HK-2 (cell line): ENCODE measurements at regions not wholly inside any gene's neighbourhood (a gene's known extent, or its start where the extent isn't known, plus 50 kb on each side); places are given as distances from the start of the nearest gene placed in this dataset.
"Not testable (repeated sequence)": the region's sequence is repeated elsewhere in the genome, so short reads cannot be mapped to it uniquely, and the experiment has no call there.

ENCODE experiments used
- DNase-seq: peaks from one replicate; pipeline ENCODE4 v3.0.0-alpha.2; 2018; ENCODE audit not compliant: unreplicated experiment

DNA sequence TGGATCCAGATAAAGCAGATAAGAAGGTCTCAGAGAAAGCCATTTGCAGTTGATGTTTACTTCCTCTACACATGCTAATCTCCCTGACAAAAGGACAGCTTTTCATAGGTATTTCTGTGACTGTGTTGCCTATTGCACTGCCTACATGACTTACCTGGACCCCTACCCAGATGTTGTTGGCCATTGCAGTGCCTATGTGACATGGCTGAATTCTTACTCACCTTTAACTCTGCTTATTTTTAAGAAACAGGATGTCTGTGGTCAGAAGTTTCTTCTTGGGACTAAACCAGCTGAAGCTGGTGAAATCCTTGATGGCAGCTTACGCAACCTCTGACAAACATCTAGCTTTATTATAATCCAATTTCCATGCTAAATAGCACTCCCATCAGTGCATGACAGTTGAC, 50.7 kb downstream of the PPIAL4D start:
- not testable (repeated sequence) for DNase-seq

DNA sequence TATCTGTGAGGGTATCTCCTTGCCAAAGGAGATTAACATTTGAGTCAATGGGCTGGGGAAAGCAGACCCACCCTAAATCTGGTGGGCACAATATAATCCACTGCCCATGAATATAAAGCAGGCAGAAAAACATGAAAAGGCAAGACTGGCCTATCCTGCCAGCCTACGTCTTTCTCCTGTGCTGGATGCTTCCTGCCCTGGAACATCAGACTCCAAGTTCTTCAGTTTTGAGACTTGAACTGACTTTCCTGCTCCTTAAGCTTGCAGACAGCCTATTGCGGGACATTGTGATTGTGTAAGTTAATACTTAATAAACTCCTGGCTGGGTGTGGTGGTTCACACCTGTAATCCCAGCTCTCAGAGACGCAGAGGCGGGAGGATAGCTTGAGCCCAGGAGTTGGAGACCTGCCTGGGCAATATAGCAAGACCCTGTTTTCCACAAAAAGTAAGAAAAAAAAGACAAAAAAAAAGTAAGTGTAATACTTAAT, 52.4 kb downstream of the PPIAL4D start:
- DNase-seq, result not testable (repeated sequence)

DNA sequence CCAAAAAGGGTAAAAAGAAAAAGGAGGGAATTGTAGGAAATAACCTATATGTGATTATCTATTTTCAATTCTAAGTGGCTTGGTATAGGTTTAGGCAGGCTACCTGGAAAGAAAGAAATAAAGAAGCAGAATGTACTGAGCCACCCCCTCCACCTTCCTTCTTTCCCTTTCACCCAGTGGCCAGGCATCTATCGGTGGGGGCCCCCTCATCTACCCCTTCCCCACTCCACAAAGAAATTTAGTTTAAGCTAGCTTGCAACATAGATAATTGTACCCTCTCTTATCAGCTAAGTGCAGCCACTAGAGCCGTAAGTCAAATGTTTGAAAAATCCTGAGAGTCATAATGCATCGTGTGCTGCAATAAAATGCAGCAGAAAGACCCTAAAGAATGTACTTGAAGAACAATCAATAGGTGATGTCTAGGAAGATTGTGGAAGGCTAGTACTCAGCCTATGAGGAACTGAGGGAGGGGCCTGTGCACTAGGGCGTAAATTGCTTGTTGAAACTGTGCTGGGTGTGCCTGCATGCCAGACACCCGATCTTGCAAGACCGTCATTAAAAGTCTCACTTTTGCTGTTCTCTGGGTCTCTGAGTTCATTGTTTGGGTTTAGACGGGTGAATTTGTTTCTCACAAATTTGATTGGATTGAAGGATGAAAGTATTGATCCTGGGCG, 53.0 kb downstream of the PPIAL4D start:
- peak; percentile 2 for DNase-seq

DNA sequence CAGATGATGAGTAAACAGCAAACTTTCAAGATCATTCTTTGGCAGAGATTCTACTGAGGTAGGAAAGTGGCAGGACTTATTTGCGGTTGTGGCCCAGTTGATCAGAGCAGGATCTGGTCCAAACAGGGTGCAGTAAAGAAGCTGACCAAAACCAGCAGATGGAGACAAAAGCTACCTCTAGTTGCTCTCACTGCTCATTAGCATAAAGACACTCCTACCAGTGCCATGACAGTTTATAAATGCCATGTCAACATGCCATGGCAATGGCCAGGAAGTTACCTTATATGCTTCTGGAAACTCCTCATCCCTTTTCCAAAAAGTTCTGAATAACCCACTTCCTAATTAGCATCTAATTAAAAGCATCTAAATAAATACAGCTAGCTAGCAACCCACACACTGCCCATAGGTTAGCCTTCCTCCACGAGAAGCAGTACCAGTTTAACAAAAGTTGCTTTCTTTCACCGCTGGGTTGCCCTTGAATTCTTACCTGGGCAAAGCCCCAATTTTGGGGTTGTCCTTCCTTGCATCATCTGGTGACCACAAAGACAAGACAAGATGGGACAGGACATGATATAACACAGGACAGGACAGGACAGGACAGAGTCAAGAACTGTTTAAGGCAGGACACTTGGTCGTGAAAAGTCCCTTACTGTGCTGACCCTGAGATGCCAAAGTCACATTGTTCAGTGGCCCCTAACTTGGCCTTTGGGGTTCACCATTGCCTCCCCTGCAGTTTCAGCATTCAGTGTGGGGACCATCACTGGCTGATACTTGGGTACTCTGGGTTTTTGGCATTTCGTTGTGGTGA, 59.2 kb downstream of the PPIAL4D start:
- not testable (repeated sequence) for DNase-seq

GRCh38 chr1:145176285-145176925, 65.6 kb downstream of the PPIAL4D start:
- not testable (repeated sequence) for DNase-seq

GRCh38 chr1:145174377-145174776, 67.6 kb downstream of the PPIAL4D start:
- DNase-seq, result not testable (repeated sequence)

GRCh38 chr1:145168220-145168848, 72.6 kb downstream of the FAM72D start:
- DNase-seq, result not testable (repeated sequence)

DNA sequence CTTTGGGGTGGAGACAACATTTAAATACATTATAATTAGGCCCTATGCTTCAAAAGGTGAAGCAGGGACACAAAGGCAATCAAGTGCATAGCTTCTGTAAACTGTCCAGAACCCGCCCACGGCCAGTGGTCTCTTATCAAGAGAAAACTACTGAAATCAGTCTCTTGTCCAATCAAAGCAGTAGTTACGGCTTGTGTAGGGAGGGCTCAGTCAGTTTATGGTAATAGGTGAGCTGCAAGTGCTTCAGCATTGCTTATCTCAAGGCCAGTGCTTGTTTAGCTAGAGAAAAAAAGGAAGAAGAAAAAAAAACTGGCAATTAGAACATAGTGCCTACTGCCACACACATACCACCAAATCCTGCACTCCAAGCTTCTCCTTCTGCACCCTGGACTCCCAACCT, 68.6 kb downstream of the FAM72D start:
- not testable (repeated sequence) for DNase-seq
